NT2/D1 (cell line): ENCODE measurements at regions not wholly inside any gene's neighbourhood (a gene's known extent, or its start where the extent isn't known, plus 50 kb on each side); places are given as distances from the start of the nearest gene placed in this dataset.

Experiments used
- SUZ12 ChIP-seq: IDR thresholded peaks from 2 replicates; pipeline ENCODE4 v1.6.1; 2011; ENCODE audit not compliant: insufficient read length, insufficient read depth; ENCODE audit errors: extremely low read depth
- YY1 ChIP-seq: IDR thresholded peaks from 2 replicates; pipeline ENCODE4 v1.6.1; 2011; ENCODE audit not compliant: insufficient read length, insufficient read depth
- ZNF274 ChIP-seq: IDR thresholded peaks from 2 replicates; pipeline ENCODE4 v1.6.1; 2011; ENCODE audit warnings: mild to moderate bottlenecking, low read depth, low read length

DNA sequence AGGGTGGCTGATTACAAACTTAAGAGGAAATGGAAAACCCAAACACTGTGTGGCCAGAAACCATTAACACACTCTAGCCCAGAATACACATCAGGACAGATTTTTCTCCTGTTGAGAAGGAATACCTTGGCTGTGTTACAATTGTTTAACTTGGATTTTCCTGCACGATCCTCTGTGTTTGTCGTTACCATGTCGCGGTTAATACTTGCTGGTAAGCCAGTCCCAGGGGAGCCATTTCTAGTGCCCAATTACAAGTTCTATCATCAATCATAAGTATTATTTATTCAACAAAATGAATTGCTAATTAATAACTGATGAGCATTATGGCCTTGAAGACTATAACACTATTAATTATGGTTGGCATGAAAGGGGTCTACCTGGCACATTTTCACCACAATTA, 146.8 kb downstream of the LNPK start:
- TF ChIP-seq YY1 (no peak), ZNF274 (no peak), SUZ12 (no peak)
